ENCODE measurements at regions not wholly inside any gene's neighbourhood (a gene's known extent, or its start where the extent isn't known, plus 50 kb on each side); places are given as distances from the start of the nearest gene placed in this dataset.

DNA sequence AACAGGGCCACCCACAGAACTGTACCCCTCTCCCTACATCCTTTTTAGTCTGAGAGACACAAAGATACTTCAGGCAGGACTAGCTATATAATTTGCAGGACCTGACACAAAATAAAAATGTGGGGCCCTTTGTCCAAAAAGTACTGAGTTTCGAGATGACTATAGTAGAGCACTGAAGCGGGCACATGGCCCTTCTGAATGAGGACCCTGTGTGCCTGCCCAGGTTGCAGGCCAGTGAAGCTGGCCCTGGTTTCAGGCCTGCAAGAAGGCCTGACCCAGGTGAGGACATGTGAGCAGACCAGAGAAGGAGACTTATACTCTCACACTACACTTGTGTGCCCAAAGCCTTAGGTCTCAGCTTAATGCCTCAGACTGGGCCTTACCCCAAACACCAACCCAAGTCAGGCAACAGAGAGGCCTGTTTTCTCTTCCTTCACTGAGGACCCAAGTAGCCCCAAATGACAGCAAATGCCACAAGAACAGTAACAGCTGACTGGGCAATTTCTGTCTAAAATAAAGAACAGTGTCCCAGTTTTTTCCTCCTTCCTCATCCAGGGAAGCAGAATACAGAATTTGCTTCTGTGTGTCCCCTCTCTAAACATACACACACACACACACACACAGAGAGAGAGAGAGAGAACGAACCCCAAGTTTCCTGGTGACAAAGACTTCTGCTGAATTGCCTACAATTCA, 100.9 kb upstream of the ARHGEF3 start:
- no peak overlapping the region for H3K27ac ChIP-seq (ENCODE audit: low read depth, low read length)
- DNase-seq (ENCODE audit: low read depth in 1 of 2, low spot score in 2 of 2) (no peak), FAIRE-seq (no peak)
- no peak overlapping the region for H2BK5ac ChIP-seq (ENCODE audit: low read depth, low read length)
- no peak overlapping the region for H3K4ac ChIP-seq (replicated peaks; ENCODE audit: insufficient read length, low read depth, low read length)
- H4K8ac ChIP-seq (ENCODE audit: extremely low read depth, insufficient read depth, low read length) = no peak overlapping the region
- ChIA-PET CTCF (ENCODE audit: partially characterized antibody) (interaction anchor here (0.6 to 1.3 kb wide), 4 partner anchors 8 to 128 kb away, joined by 3 to 5 read pairs (median 3); no protein-coding TSS in a partner anchor), POLR2A (ENCODE audit: partially characterized antibody) (interaction anchor here (0.7 kb wide), 1 partner anchor 18 kb away, joined by 4 read pairs; no protein-coding TSS in a partner anchor)
- no peak overlapping the region for H2BK120ac ChIP-seq (replicated peaks; ENCODE audit: low read depth, low read length)
- WGBS, 2 experiments (ENCODE audit: extremely low coverage in 1 of 2, insufficient coverage in 1 of 2, insufficient read length in 1 of 2, insufficient replicate concordance in 2 of 2, low coverage in 1 of 2, low lambda C conversion rate in 2 of 2, missing lambda C conversion rate in 1 of 2) = 83% methylated on average over 3 of the region's 3 CpGs; no CpG with 5 or more reads in 1 of the 2 experiments
- H3K23me2 ChIP-seq (ENCODE audit: low read depth, low read length) = no peaks in the 10 kb centered on the region
- no peaks in the 10 kb centered on the region for H3K4me1 ChIP-seq (replicated peaks in 1 of 4; ENCODE audit: control insufficient read depth in 3 of 4, insufficient read depth in 4 of 4, low read length in 3 of 4)
- H3K14ac ChIP-seq (ENCODE audit: insufficient read length) = no peak overlapping the region
- no peaks in the 10 kb centered on the region for H3K27me3 ChIP-seq (replicated peaks in 1 of 4; ENCODE audit: control insufficient read depth in 3 of 4, extremely low read depth in 1 of 4, insufficient read depth in 3 of 4, low read length in 3 of 4)
- no peak overlapping the region for H2BK15ac ChIP-seq (ENCODE audit: low read length)
- H3K79me2 ChIP-seq (ENCODE audit: control insufficient read depth in 1 of 2, insufficient read depth in 2 of 2, low read length in 2 of 2) = no peaks in the 10 kb centered on the region
- no peak overlapping the region for H2BK12ac ChIP-seq (ENCODE audit: low read depth, low read length)
- H3K18ac ChIP-seq (ENCODE audit: extremely low read depth, low read length) = no peak overlapping the region
- H3K36me3 ChIP-seq (ENCODE audit: control insufficient read depth in 2 of 4, insufficient read depth in 4 of 4, low read length in 3 of 4) = no peaks in the 10 kb centered on the region
- H4K20me1 ChIP-seq (replicated peaks in 1 of 2; ENCODE audit: control insufficient read depth in 1 of 2, insufficient read depth in 2 of 2, low read length in 2 of 2) = no peaks in the 10 kb centered on the region
- TF ChIP-seq MAFK (IDR thresholded peaks at IDR 0.05; ENCODE audit: low read depth, low read length) = 0 out of 2 replicates have a peak, but pooled peaks have one; percentile 19
- no peak for TF ChIP-seq TBP (IDR thresholded peaks at IDR 0.05; ENCODE audit: low read depth, low read length)
- H3K9ac ChIP-seq (replicated peaks in 1 of 4; ENCODE audit: extremely low read depth in 1 of 4, low read depth in 3 of 4, low read length in 3 of 4) = no peak overlapping the region
- H3K56ac ChIP-seq (replicated peaks; ENCODE audit: insufficient read length, low read depth, low read length) = no peak overlapping the region
- no peaks in the 10 kb centered on the region for H3K9me3 ChIP-seq (ENCODE audit: insufficient read depth in 2 of 2, low read depth in 1 of 2, low read length in 1 of 2)
- H2AFZ ChIP-seq (ENCODE audit: low read length) = no peak overlapping the region
- no peaks in the 10 kb centered on the region for H3K79me1 ChIP-seq (ENCODE audit: low read depth, low read length)
- no peak overlapping the region for H3K23ac ChIP-seq (ENCODE audit: insufficient read length)
- no peak overlapping the region for H2BK20ac ChIP-seq (ENCODE audit: low read length)
- H3K4me2 ChIP-seq (ENCODE audit: insufficient read depth in 1 of 2, low read depth in 2 of 2, low read length in 2 of 2) = no peak overlapping the region
- H3K4me3 ChIP-seq (ENCODE audit: extremely low read depth in 1 of 4, insufficient read depth in 2 of 4, low read depth in 3 of 4, low read length in 4 of 4) = no peak overlapping the region
- no peak overlapping the region for H2AK5ac ChIP-seq (ENCODE audit: low read depth, low read length)
- H4K5ac ChIP-seq (ENCODE audit: insufficient read length, low read depth, low read length) = no peak overlapping the region
- no peak overlapping the region for H4K91ac ChIP-seq (replicated peaks; ENCODE audit: insufficient read length, low read length)
